ENCODE measurements at regions not wholly inside any gene's neighbourhood (a gene's known extent, or its start where the extent isn't known, plus 50 kb on each side); places are given as distances from the start of the nearest gene placed in this dataset.

DNA sequence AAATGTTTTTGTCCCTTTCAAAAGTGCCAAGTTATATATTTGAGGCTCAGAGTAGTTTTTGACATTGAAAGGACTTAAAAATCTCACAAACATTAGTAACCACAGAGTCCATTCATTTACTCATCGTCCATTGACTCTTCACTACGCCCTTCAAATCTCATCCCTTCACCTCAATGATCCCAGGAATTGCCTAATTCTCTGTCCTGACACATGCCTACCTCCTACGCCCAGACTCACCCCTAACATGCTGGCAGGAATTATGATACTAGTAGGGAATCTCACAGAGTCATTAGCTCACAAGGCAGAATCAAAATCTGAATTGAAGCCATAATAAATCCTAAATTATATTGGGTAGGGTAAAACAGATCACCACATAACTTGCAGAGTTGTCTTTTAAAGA lies 410.1 kb downstream of the RAP2B start:
- TF ChIP-seq, protein P1, sequence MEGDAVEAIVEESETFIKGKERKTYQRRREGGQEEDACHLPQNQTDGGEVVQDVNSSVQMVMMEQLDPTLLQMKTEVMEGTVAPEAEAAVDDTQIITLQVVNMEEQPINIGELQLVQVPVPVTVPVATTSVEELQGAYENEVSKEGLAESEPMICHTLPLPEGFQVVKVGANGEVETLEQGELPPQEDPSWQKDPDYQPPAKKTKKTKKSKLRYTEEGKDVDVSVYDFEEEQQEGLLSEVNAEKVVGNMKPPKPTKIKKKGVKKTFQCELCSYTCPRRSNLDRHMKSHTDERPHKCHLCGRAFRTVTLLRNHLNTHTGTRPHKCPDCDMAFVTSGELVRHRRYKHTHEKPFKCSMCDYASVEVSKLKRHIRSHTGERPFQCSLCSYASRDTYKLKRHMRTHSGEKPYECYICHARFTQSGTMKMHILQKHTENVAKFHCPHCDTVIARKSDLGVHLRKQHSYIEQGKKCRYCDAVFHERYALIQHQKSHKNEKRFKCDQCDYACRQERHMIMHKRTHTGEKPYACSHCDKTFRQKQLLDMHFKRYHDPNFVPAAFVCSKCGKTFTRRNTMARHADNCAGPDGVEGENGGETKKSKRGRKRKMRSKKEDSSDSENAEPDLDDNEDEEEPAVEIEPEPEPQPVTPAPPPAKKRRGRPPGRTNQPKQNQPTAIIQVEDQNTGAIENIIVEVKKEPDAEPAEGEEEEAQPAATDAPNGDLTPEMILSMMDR (IDR thresholded peaks at IDR 0.05; ENCODE audit: poor library complexity): no peak
- no peak for TF ChIP-seq EZH2 (IDR thresholded peaks at IDR 0.05; ENCODE audit: borderline replicate concordance)
